Activated CD4-positive, alpha-beta T cell treated with anti-CD3 and anti-CD28 coated beads, Interleukin-2, amount 10 ng/mL, durations not matched to agents 7 days and 5 days (primary cell): ENCODE measurements at regions not wholly inside any gene's neighbourhood (a gene's known extent, or its start where the extent isn't known, plus 50 kb on each side); places are given as distances from the start of the nearest gene placed in this dataset.

Source experiments
- CTCF ChIA-PET: fragments of 350-600 bp; sonication (Branson Sonifier 250); formaldehyde crosslinking; loops from one replicate; lab custom pipeline; 2021; ENCODE audit warnings: antibody characterized with exemption; lab: Charles Lee
- POLR2A ChIA-PET: fragments of 350-600 bp; sonication (Branson Sonifier 250); formaldehyde crosslinking; loops from one replicate; lab custom pipeline; 2021; ENCODE audit warnings: antibody characterized with exemption; lab: Charles Lee
- DNase-seq: peaks from one replicate; pipeline ENCODE4 v3.0.0-alpha.2; 2020
- H3K27ac Mint-ChIP-seq: one replicate; pipeline ENCODE4 v1.8.0; 2021; ENCODE audit warnings: mild to moderate bottlenecking, moderate library complexity, mixed read lengths
- H3K27me3 Mint-ChIP-seq: one replicate; pipeline ENCODE4 v1.8.0; 2021; ENCODE audit warnings: mixed read lengths
- H3K36me3 Mint-ChIP-seq: one replicate; pipeline ENCODE4 v1.8.0; 2021; ENCODE audit warnings: low read depth, mixed read lengths
- H3K4me1 Mint-ChIP-seq: one replicate; pipeline ENCODE4 v1.8.0; 2021; ENCODE audit warnings: mixed read lengths
- H3K4me3 Mint-ChIP-seq: one replicate; pipeline ENCODE4 v1.8.0; 2021; ENCODE audit warnings: mild to moderate bottlenecking, moderate library complexity, mixed read lengths
- H3K9me3 Mint-ChIP-seq: one replicate; pipeline ENCODE4 v1.8.0; 2021; ENCODE audit warnings: mixed read lengths

DNA sequence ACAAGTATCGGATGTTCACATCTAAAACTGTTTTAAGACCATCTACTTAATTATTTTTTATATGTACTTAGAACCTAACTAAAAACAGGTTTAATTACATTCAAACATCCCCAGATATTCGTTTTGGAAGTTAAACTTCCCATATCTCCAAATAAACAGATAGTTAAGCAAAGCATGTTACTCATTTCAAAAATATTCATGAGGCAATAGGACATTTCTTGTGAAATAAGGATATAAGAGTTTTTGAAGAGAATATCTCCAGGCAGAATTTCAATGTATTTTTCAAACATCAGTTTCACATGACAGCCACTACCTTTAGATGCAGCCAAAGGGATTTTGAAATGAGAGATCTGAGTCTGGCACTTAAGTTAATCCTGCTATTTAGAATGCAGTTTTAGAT, 697.5 kb downstream of the SLITRK1 start:
- ChIA-PET CTCF (no interaction called here), POLR2A (no interaction called here)
- Mint-ChIP-seq H3K27ac (no peak overlapping the region), H3K27me3 (no peaks in the 10 kb centered on the region), H3K9me3 (peaks cover 12% of the 10 kb centered on the region), H3K4me3 (no peak overlapping the region), H3K4me1 (no peaks in the 10 kb centered on the region), H3K36me3 (no peaks in the 10 kb centered on the region)
- DNase-seq = no peak

DNA sequence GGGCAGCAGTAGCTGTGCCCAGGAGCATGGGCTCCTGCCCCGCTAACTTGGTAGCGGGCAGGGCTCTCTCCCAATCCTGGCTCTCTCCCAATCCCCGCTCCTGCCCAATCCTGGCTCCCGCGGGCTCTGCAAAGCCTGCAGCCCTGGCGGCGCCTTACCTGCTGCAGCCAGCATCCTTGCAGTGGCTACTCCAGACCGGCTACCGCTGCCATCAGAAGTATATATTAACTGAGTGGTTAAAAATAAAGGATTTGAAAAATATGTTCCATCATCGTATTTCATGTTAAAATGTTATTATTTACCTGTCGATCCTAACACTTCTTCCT, 698.2 kb downstream of the SLITRK1 start:
- no peak for DNase-seq
- H3K27me3 Mint-ChIP-seq = no peaks in the 10 kb centered on the region
- H3K9me3 Mint-ChIP-seq = peaks cover 12% of the 10 kb centered on the region
- POLR2A ChIA-PET = no interaction called here
- H3K36me3 Mint-ChIP-seq = no peaks in the 10 kb centered on the region
- no peak overlapping the region for H3K4me3 Mint-ChIP-seq
- H3K27ac Mint-ChIP-seq = no peak overlapping the region
- CTCF ChIA-PET = no interaction called here
- H3K4me1 Mint-ChIP-seq = no peaks in the 10 kb centered on the region

DNA sequence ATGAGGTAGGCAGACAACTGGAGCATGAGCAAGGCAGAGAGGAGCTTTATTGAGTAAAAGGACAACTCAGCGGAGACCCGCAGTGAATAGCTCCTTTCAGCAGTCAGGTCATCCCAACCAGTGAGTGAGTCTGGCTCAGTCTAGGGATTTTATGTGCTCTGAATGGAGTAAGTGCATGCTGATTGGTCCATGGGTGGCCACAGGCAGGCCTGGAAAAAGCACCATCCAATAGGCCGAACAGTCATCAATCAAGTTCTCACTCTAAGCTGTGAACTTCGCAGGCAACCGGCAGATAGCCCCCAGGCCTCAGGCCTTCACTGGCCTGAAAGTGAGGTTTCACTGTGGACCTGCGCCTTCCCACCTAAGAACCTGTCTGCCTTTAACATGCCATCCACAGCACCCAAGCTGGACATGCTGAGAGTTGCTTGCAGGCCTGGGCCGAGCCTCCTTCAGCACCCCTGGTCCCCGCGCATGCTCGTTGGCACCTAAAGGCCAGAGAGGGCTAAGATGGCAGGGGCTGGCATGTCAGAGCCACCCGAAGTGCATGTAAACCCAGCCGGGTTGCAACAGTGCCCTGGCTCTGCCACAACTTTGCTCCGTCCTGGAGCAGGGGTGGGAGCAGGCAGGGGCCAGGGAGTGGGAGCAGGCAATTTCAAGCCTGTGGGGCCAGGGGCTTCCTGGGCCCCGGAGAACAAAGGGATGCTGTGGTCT, 698.7 kb downstream of the SLITRK1 start:
- no peak overlapping the region for H3K4me3 Mint-ChIP-seq
- CTCF ChIA-PET = no interaction called here
- no peak for DNase-seq
- no peaks in the 10 kb centered on the region for H3K27me3 Mint-ChIP-seq
- no peak overlapping the region for H3K27ac Mint-ChIP-seq
- peaks cover 12% of the 10 kb centered on the region for H3K9me3 Mint-ChIP-seq
- POLR2A ChIA-PET = no interaction called here
- no peaks in the 10 kb centered on the region for H3K36me3 Mint-ChIP-seq
- H3K4me1 Mint-ChIP-seq = no peaks in the 10 kb centered on the region

GRCh38 chr13:83182845-83183244, 699.4 kb downstream of the SLITRK1 start:
- POLR2A ChIA-PET = no interaction called here
- Mint-ChIP-seq H3K27me3 (no peaks in the 10 kb centered on the region), H3K4me3 (no peak overlapping the region), H3K36me3 (no peaks in the 10 kb centered on the region), H3K4me1 (no peaks in the 10 kb centered on the region), H3K9me3 (peaks cover 11% of the 10 kb centered on the region), H3K27ac (no peak overlapping the region)
- DNase-seq = no peak
- CTCF ChIA-PET = no interaction called here

DNA sequence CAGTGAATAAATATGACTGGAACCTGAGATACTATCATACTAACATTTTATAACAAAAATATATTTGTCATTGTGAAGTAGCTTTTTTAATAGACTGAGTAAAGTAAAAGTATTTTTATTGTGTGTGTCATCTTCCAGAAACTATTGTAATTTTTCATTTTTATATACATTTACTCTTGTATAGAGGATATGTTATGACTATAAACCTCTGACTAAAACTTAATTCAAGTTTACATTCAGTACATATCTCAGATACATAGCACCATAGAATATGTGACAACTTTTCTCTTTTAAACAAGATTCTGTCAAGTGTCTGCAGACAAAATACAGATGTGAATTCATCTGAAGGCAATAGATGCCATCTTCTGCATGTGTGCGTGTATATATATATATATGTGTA, 704.3 kb downstream of the SLITRK1 start:
- CTCF ChIA-PET = no interaction called here
- Mint-ChIP-seq H3K4me3 (no peak overlapping the region), H3K36me3 (no peaks in the 10 kb centered on the region), H3K27me3 (no peaks in the 10 kb centered on the region), H3K9me3 (no peaks in the 10 kb centered on the region), H3K27ac (no peak overlapping the region), H3K4me1 (no peaks in the 10 kb centered on the region)
- DNase-seq = no peak
- POLR2A ChIA-PET = no interaction called here

DNA sequence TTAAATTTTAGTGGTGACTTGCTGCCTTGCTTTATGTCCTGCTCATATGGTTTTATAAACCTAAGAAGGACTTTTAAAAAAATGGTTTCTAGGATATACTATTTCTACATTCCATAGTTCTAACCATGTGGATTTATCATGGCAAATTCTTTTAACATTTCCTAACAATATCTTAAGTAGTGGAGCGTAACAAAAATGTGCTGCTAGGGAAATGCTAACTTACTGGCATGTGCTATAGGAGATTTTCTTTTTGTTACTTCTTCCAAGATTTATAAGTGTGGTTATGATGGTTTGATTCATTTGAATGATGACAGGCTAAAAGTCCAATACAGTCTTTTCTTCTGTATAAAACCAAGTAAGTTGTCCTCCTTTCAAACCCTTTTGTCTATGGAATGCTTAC, 713.7 kb downstream of the SLITRK1 start:
- Mint-ChIP-seq H3K27me3 (no peaks in the 10 kb centered on the region), H3K4me1 (no peaks in the 10 kb centered on the region), H3K9me3 (peaks cover 2% of the 10 kb centered on the region), H3K27ac (no peak overlapping the region), H3K36me3 (no peaks in the 10 kb centered on the region), H3K4me3 (no peak overlapping the region)
- ChIA-PET CTCF (no interaction called here), POLR2A (no interaction called here)
- no peak for DNase-seq

GRCh38 chr13:83167203-83167602, 715.1 kb downstream of the SLITRK1 start:
- Mint-ChIP-seq H3K36me3 (no peaks in the 10 kb centered on the region), H3K4me1 (no peaks in the 10 kb centered on the region), H3K9me3 (peaks cover 2% of the 10 kb centered on the region), H3K4me3 (no peak overlapping the region), H3K27me3 (no peaks in the 10 kb centered on the region), H3K27ac (no peak overlapping the region)
- CTCF ChIA-PET = no interaction called here
- POLR2A ChIA-PET = no interaction called here
- no peak for DNase-seq

- no peak overlapping the region for H3K4me3 Mint-ChIP-seq
- no peaks in the 10 kb centered on the region for H3K36me3 Mint-ChIP-seq
- H3K9me3 Mint-ChIP-seq = peaks cover 2% of the 10 kb centered on the region
- ChIA-PET POLR2A (no interaction called here), CTCF (no interaction called here)
- H3K27ac Mint-ChIP-seq = no peak overlapping the region
- H3K4me1 Mint-ChIP-seq = no peaks in the 10 kb centered on the region
- no peaks in the 10 kb centered on the region for H3K27me3 Mint-ChIP-seq
- DNase-seq = no peak
Measured at GRCh38 chr13:83166550-83166949, 715.7 kb downstream of the SLITRK1 start.

- no peak for DNase-seq
- H3K27me3 Mint-ChIP-seq = no peaks in the 10 kb centered on the region
- H3K4me3 Mint-ChIP-seq = no peak overlapping the region
- H3K9me3 Mint-ChIP-seq = peaks cover 2% of the 10 kb centered on the region
- POLR2A ChIA-PET = no interaction called here
- CTCF ChIA-PET = no interaction called here
- H3K36me3 Mint-ChIP-seq = no peaks in the 10 kb centered on the region
- H3K27ac Mint-ChIP-seq = no peak overlapping the region
- no peaks in the 10 kb centered on the region for H3K4me1 Mint-ChIP-seq
Measured at GRCh38 chr13:83162493-83162892, 719.8 kb downstream of the SLITRK1 start.

GRCh38 chr13:83153848-83154247, 728.4 kb downstream of the SLITRK1 start:
- Mint-ChIP-seq H3K27me3 (no peaks in the 10 kb centered on the region), H3K4me1 (no peaks in the 10 kb centered on the region), H3K27ac (no peak overlapping the region), H3K36me3 (no peaks in the 10 kb centered on the region), H3K4me3 (no peak overlapping the region), H3K9me3 (no peaks in the 10 kb centered on the region)
- POLR2A ChIA-PET = no interaction called here
- CTCF ChIA-PET = no interaction called here
- DNase-seq = no peak

DNA sequence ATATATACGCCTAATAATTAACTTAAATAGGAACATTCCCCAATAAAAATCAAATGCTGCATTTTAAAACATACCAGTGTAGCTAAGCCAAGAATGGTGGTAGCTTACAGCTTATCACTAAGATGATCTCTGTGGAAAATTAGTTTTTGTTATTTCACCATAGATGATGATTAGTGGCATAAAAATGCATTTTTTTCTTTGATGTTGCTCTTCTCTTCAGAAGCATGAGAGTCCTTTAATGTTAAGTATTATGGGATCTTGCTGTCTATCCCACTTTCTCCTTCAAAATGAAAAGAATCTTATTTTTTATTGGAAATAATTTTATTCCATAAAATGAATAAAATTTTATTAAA, 731.0 kb downstream of the SLITRK1 start:
- no peak for DNase-seq
- no peaks in the 10 kb centered on the region for H3K4me1 Mint-ChIP-seq
- no peak overlapping the region for H3K4me3 Mint-ChIP-seq
- H3K36me3 Mint-ChIP-seq = no peaks in the 10 kb centered on the region
- CTCF ChIA-PET = no interaction called here
- H3K9me3 Mint-ChIP-seq = no peaks in the 10 kb centered on the region
- H3K27ac Mint-ChIP-seq = no peak overlapping the region
- POLR2A ChIA-PET = no interaction called here
- no peaks in the 10 kb centered on the region for H3K27me3 Mint-ChIP-seq

GRCh38 chr13:83150616-83151307, 731.5 kb downstream of the SLITRK1 start:
- no peak overlapping the region for H3K27ac Mint-ChIP-seq
- POLR2A ChIA-PET = no interaction called here

DNA sequence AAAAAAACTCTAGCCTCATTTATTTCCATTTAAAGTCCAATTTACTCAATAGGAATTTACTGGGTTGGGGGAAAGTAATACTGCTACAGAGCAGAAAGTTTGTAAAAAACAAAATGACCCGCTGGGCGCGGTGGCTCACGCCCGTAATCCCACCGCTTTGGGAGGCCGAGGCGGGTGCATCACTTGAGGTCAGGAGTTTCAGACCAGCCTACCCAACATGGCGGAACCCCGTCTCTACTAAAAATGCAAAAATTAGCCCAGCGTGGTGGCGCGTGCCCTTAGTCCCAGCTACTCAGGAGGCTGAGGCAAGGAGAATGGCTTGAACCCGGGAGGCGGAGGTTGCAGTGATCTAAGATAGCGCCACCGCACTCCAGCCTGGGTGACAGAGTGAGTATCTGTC, 745.6 kb downstream of the SLITRK1 start:
- CTCF ChIA-PET = no interaction called here
- no peak overlapping the region for H3K4me3 Mint-ChIP-seq
- H3K27me3 Mint-ChIP-seq = no peaks in the 10 kb centered on the region
- no peak overlapping the region for H3K27ac Mint-ChIP-seq
- DNase-seq = no peak
- POLR2A ChIA-PET = no interaction called here
- H3K36me3 Mint-ChIP-seq = no peaks in the 10 kb centered on the region
- H3K4me1 Mint-ChIP-seq = no peaks in the 10 kb centered on the region
- H3K9me3 Mint-ChIP-seq = no peaks in the 10 kb centered on the region

More at GRCh38 chr13:83150616-83151307, 731.5 kb downstream of the SLITRK1 start:
- Mint-ChIP-seq H3K4me3 (no peak overlapping the region), H3K27me3 (no peaks in the 10 kb centered on the region), H3K36me3 (no peaks in the 10 kb centered on the region), H3K4me1 (no peaks in the 10 kb centered on the region), H3K9me3 (no peaks in the 10 kb centered on the region)
- CTCF ChIA-PET = no interaction called here
- no peak for DNase-seq

DNA sequence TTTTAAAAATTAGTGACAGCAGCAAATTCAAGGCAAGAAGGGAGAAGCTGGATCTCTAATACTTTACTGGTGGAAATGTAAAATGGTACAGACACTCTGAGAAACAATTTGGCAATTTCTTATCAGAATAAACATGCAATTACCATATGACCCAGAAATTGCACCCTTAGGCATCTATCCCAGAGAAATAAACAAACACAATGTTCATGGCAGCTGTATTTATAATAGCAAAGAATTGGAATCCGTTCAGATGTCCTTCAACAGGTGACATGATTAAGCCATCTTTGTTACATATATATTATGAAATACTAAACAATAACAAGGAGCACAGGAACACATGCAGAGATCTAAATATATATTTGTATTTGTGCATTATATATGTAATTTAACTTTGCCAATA, 756.5 kb downstream of the SLITRK1 start:
- H3K9me3 Mint-ChIP-seq = no peaks in the 10 kb centered on the region
- DNase-seq = no peak
- no peaks in the 10 kb centered on the region for H3K4me1 Mint-ChIP-seq
- no peak overlapping the region for H3K27ac Mint-ChIP-seq
- POLR2A ChIA-PET = no interaction called here
- H3K4me3 Mint-ChIP-seq = no peak overlapping the region
- CTCF ChIA-PET = no interaction called here
- H3K36me3 Mint-ChIP-seq = no peaks in the 10 kb centered on the region
- no peaks in the 10 kb centered on the region for H3K27me3 Mint-ChIP-seq
